AG10803 (cell line): ENCODE measurements at regions not wholly inside any gene's neighbourhood (a gene's known extent, or its start where the extent isn't known, plus 50 kb on each side); places are given as distances from the start of the nearest gene placed in this dataset.
"Not testable (repeated sequence)": the region's sequence is repeated elsewhere in the genome, so short reads cannot be mapped to it uniquely, and the experiment has no call there.

Experiments used
- DNase-seq: peaks from one replicate; pipeline ENCODE4 v3.0.0; 2010; ENCODE audit warnings: low read depth
- H3K4me3 ChIP-seq: 2 replicates; pipeline ENCODE4 v1.5.1; 2011; ENCODE audit warnings: mild to moderate bottlenecking, low read length, control low read depth
- CTCF ChIP-seq: conservative IDR thresholded peaks from 2 replicates; pipeline ENCODE4 v1.5.1; 2011; ENCODE audit warnings: mild to moderate bottlenecking, low read length, control low read depth, inconsistent platforms

DNA sequence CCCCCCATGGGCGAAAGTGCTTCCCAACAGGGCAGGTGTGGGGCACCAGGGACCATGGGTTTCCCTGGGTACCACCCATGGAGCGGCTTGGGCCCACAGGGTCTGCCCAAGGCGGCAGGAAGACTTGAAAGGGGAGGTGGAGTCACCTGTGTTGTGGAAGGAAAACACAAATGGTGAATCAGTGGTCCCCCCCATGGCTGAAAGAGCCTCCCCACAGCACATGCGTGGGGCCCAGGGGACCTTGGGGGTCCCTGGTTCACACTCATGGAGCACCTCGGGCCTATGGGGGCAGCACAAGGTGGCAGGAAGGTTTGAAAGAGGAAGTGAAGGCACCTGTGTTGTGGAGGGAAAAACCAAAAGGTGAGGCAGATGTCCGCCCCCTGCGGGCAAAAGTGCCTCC lies 581.9 kb downstream of the ALG10 start:
- no peak for DNase-seq
- no peak for TF ChIP-seq CTCF
- H3K4me3 ChIP-seq: no peak overlapping the region

DNA sequence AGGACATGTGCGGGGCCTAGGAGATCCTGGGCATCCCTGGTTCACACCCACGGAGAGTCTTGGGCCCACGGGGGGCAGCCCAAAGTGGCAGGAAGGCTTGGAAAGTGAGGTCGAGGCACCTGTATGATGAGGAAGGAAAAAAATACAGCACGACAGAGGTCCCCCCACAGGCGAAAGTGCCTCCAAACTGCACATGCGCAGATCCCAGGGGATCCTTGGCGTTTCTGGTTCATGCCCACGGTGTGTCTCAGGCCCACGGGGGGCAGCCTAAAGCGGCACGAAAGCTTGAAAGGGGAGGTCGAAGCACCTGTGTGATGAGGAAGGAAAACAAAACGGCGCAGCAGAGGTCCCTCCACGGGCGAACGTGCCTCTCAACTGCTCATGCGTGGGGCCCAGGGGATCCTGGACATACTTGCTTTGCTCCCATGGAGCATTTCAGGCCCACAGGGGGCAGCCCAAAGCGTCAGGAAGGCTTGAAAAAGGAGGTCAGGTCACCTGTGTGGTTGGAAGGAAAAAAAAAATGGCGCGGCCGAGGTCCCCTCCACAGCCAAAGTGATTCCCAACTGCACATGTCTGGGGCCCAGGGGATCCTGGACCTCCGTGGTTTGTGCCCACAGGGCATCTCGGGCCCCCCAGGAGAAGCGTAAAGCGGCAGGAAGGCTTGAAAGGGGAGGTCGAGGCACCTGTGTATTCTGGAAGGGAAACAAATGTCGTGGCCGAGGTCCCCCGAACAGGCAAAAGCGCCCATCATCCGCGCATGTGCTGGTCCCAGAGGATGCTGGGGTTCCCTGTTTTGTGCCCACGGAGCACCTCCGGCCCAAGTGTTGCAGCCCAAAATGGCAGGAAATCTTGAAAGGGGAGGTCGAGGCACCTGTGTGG lies 582.6 kb downstream of the ALG10 start:
- no peak for DNase-seq
- TF ChIP-seq CTCF: no peak
- no peak overlapping the region for H3K4me3 ChIP-seq

DNA sequence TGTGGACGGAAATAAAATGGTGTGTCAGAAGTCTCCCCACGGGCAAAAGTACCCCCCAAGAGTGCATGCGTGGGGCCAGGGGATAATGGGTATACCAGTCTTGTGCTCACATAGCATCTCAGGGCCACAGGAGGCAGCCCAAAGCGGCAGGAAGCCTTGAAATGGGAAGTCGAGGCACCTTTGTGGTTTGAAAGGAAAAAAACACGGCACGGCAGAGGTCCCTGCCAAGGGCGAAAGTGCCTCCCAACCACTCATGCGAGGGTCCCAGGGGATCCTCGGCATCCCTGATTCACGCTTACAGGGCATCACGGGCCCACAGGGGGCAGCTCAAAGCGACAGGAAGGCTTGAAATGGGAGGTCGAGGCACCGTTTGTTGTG lies 583.2 kb downstream of the ALG10 start:
- TF ChIP-seq CTCF: no peak
- no peak overlapping the region for H3K4me3 ChIP-seq
- no peak for DNase-seq

DNA sequence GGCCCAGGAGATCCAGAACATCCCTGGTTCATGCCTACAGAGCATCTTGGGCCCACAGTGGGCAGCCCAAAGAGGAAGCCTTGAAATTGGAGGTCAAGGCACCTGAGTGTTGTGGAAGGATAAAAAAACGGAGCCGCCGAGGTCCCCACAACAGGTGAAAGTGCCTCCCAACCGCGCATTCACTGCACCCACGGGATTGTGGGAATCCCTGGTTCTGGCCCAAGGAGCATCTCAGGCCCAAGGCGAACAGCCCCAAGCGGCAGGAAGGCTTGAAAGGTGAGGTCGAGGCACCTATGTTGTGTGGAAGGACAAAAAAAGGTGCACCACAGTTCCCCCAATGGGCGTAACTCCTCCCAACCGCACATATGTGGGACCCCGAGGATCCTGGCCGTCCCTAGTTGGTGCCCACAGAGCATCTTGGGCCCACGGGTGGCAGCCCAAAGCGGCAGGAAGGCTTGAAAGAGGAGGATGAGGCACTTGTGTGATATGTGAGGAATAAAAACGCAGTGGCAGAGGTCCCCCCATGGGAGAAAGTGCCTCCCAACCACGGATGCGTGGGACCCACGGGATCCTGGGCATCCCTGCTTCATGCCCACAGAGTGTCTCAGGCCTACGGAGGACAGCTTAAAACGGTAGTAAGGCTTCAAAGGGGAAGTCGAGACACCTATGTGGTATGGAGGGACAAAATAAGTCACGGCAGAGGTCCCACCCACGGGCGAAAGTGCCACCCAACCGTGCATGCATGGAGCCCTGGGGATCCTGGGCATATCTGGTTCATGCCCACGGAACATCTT lies 583.9 kb downstream of the ALG10 start:
- DNase-seq: no peak
- no peak for TF ChIP-seq CTCF

GRCh38 chr12:34606749-34607519 lies 584.6 kb downstream of the ALG10 start:
- DNase-seq: no peak
- no peak for TF ChIP-seq CTCF
- H3K4me3 ChIP-seq: no peak overlapping the region

More for the DNA sequence above, 583.9 kb downstream of the ALG10 start:
- no peak overlapping the region for H3K4me3 ChIP-seq

DNA sequence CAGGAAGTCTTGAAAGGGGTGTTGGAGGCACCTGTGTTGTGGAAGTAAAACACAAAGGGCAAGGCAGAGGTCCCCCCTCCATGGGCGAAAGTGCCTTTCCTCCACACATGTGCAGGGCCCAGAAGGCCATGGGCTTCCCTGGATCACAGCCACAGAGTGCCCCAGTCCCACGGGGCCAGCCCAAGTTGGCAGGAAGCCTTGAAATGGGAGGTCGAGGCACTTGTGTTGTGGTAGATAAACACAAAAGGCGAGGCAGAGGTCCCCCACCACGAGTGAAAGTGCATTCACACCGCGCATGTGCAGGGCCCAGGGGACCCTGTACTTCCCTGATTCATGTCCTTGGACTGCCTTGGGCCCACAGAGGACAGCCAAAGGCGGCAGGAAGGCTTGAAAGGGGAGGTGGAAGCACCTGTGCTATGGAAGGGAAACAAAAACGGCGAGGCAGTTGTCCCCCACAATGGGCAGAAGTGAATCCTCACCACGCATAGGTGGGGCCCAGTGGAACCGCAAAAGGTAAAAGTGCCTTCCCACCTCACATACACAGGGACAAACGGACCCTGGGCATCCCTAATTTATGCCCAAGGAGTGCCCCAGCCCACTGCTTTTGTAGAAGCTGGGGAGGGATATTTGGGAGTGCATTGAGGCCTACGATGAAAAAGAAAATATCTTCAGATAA lies 585.4 kb downstream of the ALG10 start:
- no peak overlapping the region for H3K4me3 ChIP-seq
- no peak for DNase-seq
- TF ChIP-seq CTCF: no peak

DNA sequence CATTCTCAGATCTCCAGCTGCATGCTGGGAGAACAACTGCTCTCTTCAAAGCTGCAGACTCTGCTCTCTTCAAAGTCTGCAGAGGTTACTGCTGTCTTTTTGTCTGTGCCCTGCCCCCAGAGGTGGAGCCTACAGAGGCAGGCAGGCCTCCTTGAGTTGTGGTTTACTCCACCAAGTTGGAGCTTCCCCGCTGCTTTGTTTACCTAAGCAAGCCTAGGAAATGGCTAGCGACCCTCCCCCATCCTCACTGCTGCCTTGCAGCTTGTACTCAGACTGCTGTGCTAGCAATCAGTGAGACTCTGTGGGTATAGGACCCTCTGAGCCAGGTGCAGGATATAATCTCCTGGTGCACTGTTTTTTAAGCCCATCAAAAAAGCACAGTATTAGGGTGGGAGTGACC lies 591.7 kb downstream of the ALG10 start:
- DNase-seq, H3K4me3 ChIP-seq: not testable (repeated sequence)
